Pancreas (tissue), 10 donors: ENCODE measurements at regions not wholly inside any gene's neighbourhood (a gene's known extent, or its start where the extent isn't known, plus 50 kb on each side); places are given as distances from the start of the nearest gene placed in this dataset.

Experiments used
- ATAC-seq, 4 donors: fragments of 200-7000 bp; cut with Tn5 transposase; one replicate each; pipeline versions ENCODE4 v1.8.0 to v1.9.1; 2020; ENCODE audit warnings: mild to moderate bottlenecking in 4 of 4, moderate library complexity in 4 of 4
- DNase-seq, 6 donors: peaks; one replicate each; pipeline ENCODE4 v3.0.0-alpha.2; 2020
- FAIRE-seq: peaks from 2 replicates; lab custom pipeline; 2012; peaks lifted over from hg19 to GRCh38; lab: Jason Lieb, UNC
- H3K27ac ChIP-seq, 4 donors: fragments of 200-600 bp; sonication (generic); 1 replicate in 3 of 4; 2 replicates in 1 of 4; pipeline versions ENCODE4 v1.5.0 to v1.8.0; 2020
- H3K27me3 ChIP-seq, 4 donors: fragments of 200-600 bp; one replicate each; pipeline ENCODE4 v1.8.0; 2021
- H3K36me3 ChIP-seq, 3 donors: fragments of 200-600 bp; sonication (generic) in 1 of 3; one replicate each; pipeline versions ENCODE4 v1.5.0 to v1.8.0; 2020 to 2021
- H3K4me1 ChIP-seq, 3 donors: fragments of 200-600 bp; one replicate each; pipeline ENCODE4 v1.8.0; 2021
- H3K4me3 ChIP-seq, 4 donors: fragments of 200-600 bp; sonication (generic) in 2 of 4; one replicate each; pipeline versions ENCODE4 v1.5.0 to v1.8.0; 2020 to 2021
- H3K9me3 ChIP-seq, 4 donors: fragments of 200-600 bp; one replicate each; pipeline ENCODE4 v1.8.0; 2021
- WGBS, 2 donors: extraction: QIAGEN DNeasy Blood & Tissue Kit; methylation state at CpG; one replicate each; pipeline ENCODE4 v1.1.7; 2013; 5-methylcytosine and 5-hydroxymethylcytosine counted together
- intact Hi-C, 3 donors: fragments of 100-400 bp; cut with DNase I; formaldehyde crosslinking; loops; one replicate each; pipeline versions ENCODE4 v1.11.1 to v1.14.2; 2022
- TF ChIP-seq, protein P1 (sequence below), 4 donors: fragments of 200-600 bp; sonication (generic) in 3 of 4; IDR thresholded peaks; one replicate each; pipeline versions ENCODE4 v1.5.0 to v1.8.0; 2021; ENCODE audit warnings: antibody characterized with exemption in 4 of 4
- donor health status: healthy with polysubstance abuse.
- donor health status: DM: no; HTN: no; CAD: no; lungs with moderate emphysema.
- donor health status: DM: no; HTN: no; CAD: no.
- donor health status: control.
- donor health status: control.
- donor health status: Bipolar disorder and iron deficiency.
- donor health status: DM: yes; HTN: yes; CAD: no.
- donor health status: DM: no; HTN: no; CAD: no.
- donor health status: DM: no; HTN: no; CAD: no.
- donor health status: DM: yes; HTN: yes; CAD: no.

- no peak for ATAC-seq
- H3K4me1 ChIP-seq, result no peaks in the 10 kb centered on the region
- no peaks in the 10 kb centered on the region for H3K36me3 ChIP-seq
- no peak for DNase-seq
- WGBS, 2 donors, result 48 to 50% methylated on average over 21 of the region's 21 CpGs
- H3K9me3 ChIP-seq, result no peaks in the 10 kb centered on the region
- intact Hi-C loops, result no loop called here
- H3K27me3 ChIP-seq, result no peaks in the 10 kb centered on the region
- TF ChIP-seq, protein P1, sequence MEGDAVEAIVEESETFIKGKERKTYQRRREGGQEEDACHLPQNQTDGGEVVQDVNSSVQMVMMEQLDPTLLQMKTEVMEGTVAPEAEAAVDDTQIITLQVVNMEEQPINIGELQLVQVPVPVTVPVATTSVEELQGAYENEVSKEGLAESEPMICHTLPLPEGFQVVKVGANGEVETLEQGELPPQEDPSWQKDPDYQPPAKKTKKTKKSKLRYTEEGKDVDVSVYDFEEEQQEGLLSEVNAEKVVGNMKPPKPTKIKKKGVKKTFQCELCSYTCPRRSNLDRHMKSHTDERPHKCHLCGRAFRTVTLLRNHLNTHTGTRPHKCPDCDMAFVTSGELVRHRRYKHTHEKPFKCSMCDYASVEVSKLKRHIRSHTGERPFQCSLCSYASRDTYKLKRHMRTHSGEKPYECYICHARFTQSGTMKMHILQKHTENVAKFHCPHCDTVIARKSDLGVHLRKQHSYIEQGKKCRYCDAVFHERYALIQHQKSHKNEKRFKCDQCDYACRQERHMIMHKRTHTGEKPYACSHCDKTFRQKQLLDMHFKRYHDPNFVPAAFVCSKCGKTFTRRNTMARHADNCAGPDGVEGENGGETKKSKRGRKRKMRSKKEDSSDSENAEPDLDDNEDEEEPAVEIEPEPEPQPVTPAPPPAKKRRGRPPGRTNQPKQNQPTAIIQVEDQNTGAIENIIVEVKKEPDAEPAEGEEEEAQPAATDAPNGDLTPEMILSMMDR (IDR thresholded peaks at IDR 0.05), result no peak
- no peak overlapping the region for H3K27ac ChIP-seq
- FAIRE-seq, result no peak
- no peak overlapping the region for H3K4me3 ChIP-seq
Observed at GRCh38 chr12:111226680-111227079, 142.2 kb downstream of the PHETA1 start.

GRCh38 chr12:111225307-111225706 is 143.6 kb downstream of the PHETA1 start:
- Histone ChIP-seq H3K4me3 (no peak overlapping the region), H3K9me3 (no peaks in the 10 kb centered on the region), H3K27me3 (no peaks in the 10 kb centered on the region), H3K36me3 (no peaks in the 10 kb centered on the region), H3K27ac (no peak overlapping the region), H3K4me1 (no peaks in the 10 kb centered on the region)
- WGBS, 2 donors, result 65 to 83% methylated on average over 6 of the region's 6 CpGs
- TF ChIP-seq, protein P1 (IDR thresholded peaks at IDR 0.05), result no peak
- DNase-seq, result no peak
- intact Hi-C loops, result no loop called here
- FAIRE-seq, result no peak
- no peak for ATAC-seq

DNA sequence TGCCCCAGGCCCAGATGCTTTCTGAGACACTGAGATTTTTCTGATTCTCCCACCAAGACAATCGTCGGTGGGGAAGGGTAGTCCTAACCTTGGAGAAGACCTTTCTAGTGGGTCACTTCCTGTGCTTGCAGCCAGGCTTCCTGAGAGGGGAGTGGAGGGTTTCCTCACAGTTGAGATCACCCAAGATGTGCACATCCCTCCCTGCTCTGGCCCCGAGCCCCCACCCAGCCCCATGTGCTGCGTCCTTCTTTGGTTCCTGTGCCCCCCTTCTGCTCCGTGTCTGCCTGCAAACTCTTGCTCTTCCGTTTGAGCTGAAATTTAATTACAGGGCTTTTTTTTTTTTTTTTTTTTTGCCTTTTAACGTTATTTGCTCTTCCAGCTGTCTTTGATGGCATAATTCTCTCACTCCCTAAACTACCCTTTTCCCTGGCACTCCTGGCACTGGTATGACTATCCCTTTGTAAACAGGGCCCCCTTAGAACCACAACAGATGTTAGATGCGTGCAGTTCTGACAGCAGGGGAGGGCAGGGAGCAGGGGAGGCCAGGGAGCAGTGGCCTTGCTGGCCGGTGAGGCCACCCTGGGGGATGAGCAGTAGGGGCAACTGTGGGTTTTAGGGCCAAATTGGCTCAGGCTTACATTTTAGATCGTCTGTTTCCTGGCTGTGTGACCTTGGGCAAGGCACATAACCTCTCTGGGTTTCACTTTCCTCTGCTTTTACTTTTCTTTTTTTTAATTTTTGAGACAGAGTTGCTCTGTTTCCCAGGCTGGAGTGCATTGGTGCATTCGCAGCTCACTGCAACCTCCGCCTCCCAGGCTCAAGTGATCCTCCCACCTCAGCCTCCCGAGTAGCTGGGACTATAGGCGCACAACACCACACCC is 144.5 kb downstream of the PHETA1 start:
- peak in 1 of 6 donors; percentile 17 for DNase-seq
- Histone ChIP-seq H3K4me1 (no peaks in the 10 kb centered on the region), H3K36me3 (no peaks in the 10 kb centered on the region), H3K9me3 (no peaks in the 10 kb centered on the region), H3K27me3 (no peaks in the 10 kb centered on the region), H3K4me3 (no peak overlapping the region), H3K27ac (no peak overlapping the region)
- no peak for FAIRE-seq
- TF ChIP-seq, protein P1 (IDR thresholded peaks at IDR 0.05), result no peak
- no peak for ATAC-seq
- 36 to 41% methylated on average over 14 of the region's 14 CpGs for WGBS, 2 donors
- intact Hi-C loops, result no loop called here

GRCh38 chr12:111222523-111222922 is 146.4 kb downstream of the PHETA1 start:
- no peak for FAIRE-seq
- Histone ChIP-seq H3K9me3 (no peaks in the 10 kb centered on the region), H3K4me1 (no peaks in the 10 kb centered on the region), H3K27ac (no peak overlapping the region), H3K27me3 (no peaks in the 10 kb centered on the region), H3K36me3 (no peaks in the 10 kb centered on the region), H3K4me3 (no peak overlapping the region)
- ATAC-seq, result no peak
- TF ChIP-seq, protein P1 (IDR thresholded peaks at IDR 0.05), result no peak
- 62 to 67% methylated on average over 4 of the region's 4 CpGs for WGBS, 2 donors
- DNase-seq, result no peak
- intact Hi-C loops, result no loop called here

DNA sequence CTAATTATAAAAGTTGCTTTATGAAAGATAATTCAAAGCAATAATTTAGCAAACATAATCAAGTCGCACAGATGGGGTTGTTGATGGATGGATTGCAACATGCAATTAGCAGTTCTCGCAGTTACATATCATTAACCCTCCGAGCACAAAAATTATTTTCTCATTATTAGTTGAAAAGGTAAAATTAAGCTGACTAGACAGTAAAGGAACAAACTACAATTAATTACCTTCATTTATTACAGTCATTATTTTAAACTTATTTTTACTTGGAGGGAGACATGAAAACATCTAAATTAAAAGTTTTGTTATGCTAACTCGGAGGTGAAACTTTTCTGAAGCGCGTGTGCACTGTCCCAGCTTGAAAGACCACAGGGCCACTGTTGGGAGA is 146.9 kb downstream of the PHETA1 start:
- H3K4me1 ChIP-seq, result no peaks in the 10 kb centered on the region
- H3K4me3 ChIP-seq, result no peak overlapping the region
- no peaks in the 10 kb centered on the region for H3K9me3 ChIP-seq
- H3K36me3 ChIP-seq, result no peaks in the 10 kb centered on the region
- H3K27ac ChIP-seq, result no peak overlapping the region
- intact Hi-C loops, result no loop called here
- TF ChIP-seq, protein P1 (IDR thresholded peaks at IDR 0.05), result no peak
- DNase-seq (no peak), FAIRE-seq (no peak), ATAC-seq (no peak)
- WGBS, 2 donors, result 78 to 79% methylated on average over 6 of the region's 6 CpGs
- H3K27me3 ChIP-seq, result no peaks in the 10 kb centered on the region
